Panc1 (cell line): ENCODE measurements at regions not wholly inside any gene's neighbourhood (a gene's known extent, or its start where the extent isn't known, plus 50 kb on each side); places are given as distances from the start of the nearest gene placed in this dataset.

Source experiments
- POLR2AphosphoS5 ChIP-seq: IDR thresholded peaks from 2 replicates; pipeline ENCODE4 v1.6.1; 2012; ENCODE audit warnings: mild to moderate bottlenecking, low read depth, low read length, moderate library complexity
- TCF7L2 ChIP-seq: IDR thresholded peaks from 2 replicates; pipeline ENCODE4 v1.6.1; 2011; ENCODE audit warnings: mild to moderate bottlenecking, low read depth, low read length, inconsistent platforms
- TF ChIP-seq, protein P1 (sequence below): fragments of 450-650 bp; IDR thresholded peaks from 2 replicates; pipeline ENCODE4 v1.5.1; 2017; ENCODE audit warnings: mild to moderate bottlenecking

GRCh38 chr12:97967831-97968230 lies 505.2 kb downstream of the RMST start:
- TF ChIP-seq, protein P1, sequence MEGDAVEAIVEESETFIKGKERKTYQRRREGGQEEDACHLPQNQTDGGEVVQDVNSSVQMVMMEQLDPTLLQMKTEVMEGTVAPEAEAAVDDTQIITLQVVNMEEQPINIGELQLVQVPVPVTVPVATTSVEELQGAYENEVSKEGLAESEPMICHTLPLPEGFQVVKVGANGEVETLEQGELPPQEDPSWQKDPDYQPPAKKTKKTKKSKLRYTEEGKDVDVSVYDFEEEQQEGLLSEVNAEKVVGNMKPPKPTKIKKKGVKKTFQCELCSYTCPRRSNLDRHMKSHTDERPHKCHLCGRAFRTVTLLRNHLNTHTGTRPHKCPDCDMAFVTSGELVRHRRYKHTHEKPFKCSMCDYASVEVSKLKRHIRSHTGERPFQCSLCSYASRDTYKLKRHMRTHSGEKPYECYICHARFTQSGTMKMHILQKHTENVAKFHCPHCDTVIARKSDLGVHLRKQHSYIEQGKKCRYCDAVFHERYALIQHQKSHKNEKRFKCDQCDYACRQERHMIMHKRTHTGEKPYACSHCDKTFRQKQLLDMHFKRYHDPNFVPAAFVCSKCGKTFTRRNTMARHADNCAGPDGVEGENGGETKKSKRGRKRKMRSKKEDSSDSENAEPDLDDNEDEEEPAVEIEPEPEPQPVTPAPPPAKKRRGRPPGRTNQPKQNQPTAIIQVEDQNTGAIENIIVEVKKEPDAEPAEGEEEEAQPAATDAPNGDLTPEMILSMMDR: no peak
- TF ChIP-seq POLR2AphosphoS5 (no peak), TCF7L2 (no peak)
